ENCODE measurements at regions not wholly inside any gene's neighbourhood (a gene's known extent, or its start where the extent isn't known, plus 50 kb on each side); places are given as distances from the start of the nearest gene placed in this dataset.

DNA sequence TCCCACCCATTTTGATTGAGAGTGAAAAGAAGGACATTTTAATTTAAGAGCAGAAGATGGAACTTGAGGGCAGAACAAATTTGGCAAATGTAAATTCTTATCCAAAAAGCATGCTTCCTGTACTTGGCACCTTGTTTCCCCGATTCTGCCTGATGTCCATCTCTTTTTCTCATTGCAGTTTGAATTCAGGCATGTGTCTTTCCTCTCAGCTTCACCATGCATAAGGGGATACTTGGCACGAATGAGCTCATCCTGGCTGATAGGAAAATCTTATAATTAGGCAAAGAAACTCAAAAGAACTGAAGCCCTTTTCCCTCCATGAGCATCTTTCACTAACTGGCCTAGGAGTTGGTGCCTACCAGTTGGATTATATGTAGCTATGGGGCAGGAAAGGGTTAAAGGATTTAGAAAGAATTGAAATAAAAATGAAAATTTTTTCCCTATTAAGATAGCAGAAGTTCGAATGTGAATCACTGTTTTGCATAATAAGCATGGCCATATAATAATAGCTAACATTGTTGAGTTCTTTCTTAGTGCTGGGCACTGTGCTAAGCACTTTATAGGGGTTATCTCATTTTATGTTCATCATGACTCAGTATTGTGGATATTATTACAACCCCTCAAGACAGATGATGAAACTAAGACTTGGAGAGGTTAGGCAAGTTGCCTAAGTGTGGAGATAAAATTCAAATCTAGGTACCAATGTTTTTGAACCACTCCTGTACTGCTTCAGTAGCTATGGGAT is 386.6 kb downstream of the KCNRG start:
- TF ChIP-seq POLR2AphosphoS5 (IDR thresholded peaks at IDR 0.05) (no peak), POLR2A (IDR thresholded peaks at IDR 0.05) (no peak)
- TF ChIP-seq, protein P1, sequence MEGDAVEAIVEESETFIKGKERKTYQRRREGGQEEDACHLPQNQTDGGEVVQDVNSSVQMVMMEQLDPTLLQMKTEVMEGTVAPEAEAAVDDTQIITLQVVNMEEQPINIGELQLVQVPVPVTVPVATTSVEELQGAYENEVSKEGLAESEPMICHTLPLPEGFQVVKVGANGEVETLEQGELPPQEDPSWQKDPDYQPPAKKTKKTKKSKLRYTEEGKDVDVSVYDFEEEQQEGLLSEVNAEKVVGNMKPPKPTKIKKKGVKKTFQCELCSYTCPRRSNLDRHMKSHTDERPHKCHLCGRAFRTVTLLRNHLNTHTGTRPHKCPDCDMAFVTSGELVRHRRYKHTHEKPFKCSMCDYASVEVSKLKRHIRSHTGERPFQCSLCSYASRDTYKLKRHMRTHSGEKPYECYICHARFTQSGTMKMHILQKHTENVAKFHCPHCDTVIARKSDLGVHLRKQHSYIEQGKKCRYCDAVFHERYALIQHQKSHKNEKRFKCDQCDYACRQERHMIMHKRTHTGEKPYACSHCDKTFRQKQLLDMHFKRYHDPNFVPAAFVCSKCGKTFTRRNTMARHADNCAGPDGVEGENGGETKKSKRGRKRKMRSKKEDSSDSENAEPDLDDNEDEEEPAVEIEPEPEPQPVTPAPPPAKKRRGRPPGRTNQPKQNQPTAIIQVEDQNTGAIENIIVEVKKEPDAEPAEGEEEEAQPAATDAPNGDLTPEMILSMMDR (IDR thresholded peaks at IDR 0.05 in 8 of 11, conservative IDR thresholded peaks at IDR 0.05 in 3 of 11): no peak
